ENCODE measurements at regions not wholly inside any gene's neighbourhood (a gene's known extent, or its start where the extent isn't known, plus 50 kb on each side); places are given as distances from the start of the nearest gene placed in this dataset.

GRCh38 chr9:11275158-11275695 is 662.4 kb upstream of the PTPRD start:
- TF ChIP-seq CTCF (IDR thresholded peaks at IDR 0.05; ENCODE audit: extremely low read depth, low read depth, low read length), result no peak
- H2AFZ ChIP-seq (ENCODE audit: low read length), result no peak overlapping the region
- H3K27ac ChIP-seq (ENCODE audit: low read depth, low read length), result no peak overlapping the region
- H3K4me1 ChIP-seq (ENCODE audit: insufficient read depth, low read length), result no peaks in the 10 kb centered on the region
- no peak overlapping the region for H3K4me2 ChIP-seq (ENCODE audit: insufficient read depth, low read length)
- H3K79me2 ChIP-seq (ENCODE audit: insufficient read depth, low read length), result no peaks in the 10 kb centered on the region
- no peaks in the 10 kb centered on the region for H3K36me3 ChIP-seq (ENCODE audit: insufficient read depth, low read length)
- no peaks in the 10 kb centered on the region for H3K9me3 ChIP-seq (ENCODE audit: low read depth, low read length)
- H3K27me3 ChIP-seq (ENCODE audit: insufficient read depth, low read length), result no peaks in the 10 kb centered on the region
- H4K20me1 ChIP-seq (ENCODE audit: insufficient read depth, low read length), result no peaks in the 10 kb centered on the region
- no peak overlapping the region for H3K4me3 ChIP-seq (ENCODE audit: insufficient read depth, low read length)
- no peak for DNase-seq (ENCODE audit: insufficient read length, low spot score, missing footprints)

- Histone ChIP-seq H3K27me3 (ENCODE audit: insufficient read depth, low read length) (no peaks in the 10 kb centered on the region), H3K9me3 (ENCODE audit: low read depth, low read length) (peaks cover 2% of the 10 kb centered on the region), H3K79me2 (ENCODE audit: insufficient read depth, low read length) (no peaks in the 10 kb centered on the region), H3K4me1 (ENCODE audit: insufficient read depth, low read length) (no peaks in the 10 kb centered on the region), H3K36me3 (ENCODE audit: insufficient read depth, low read length) (no peaks in the 10 kb centered on the region), H3K4me3 (ENCODE audit: insufficient read depth, low read length) (no peak overlapping the region), H3K4me2 (ENCODE audit: insufficient read depth, low read length) (no peak overlapping the region), H4K20me1 (ENCODE audit: insufficient read depth, low read length) (no peaks in the 10 kb centered on the region), H2AFZ (ENCODE audit: low read length) (no peak overlapping the region), H3K27ac (ENCODE audit: low read depth, low read length) (no peak overlapping the region)
- DNase-seq (ENCODE audit: insufficient read length, low spot score, missing footprints), result no peak
- no peak for TF ChIP-seq CTCF (IDR thresholded peaks at IDR 0.05; ENCODE audit: extremely low read depth, low read depth, low read length)
Observed at GRCh38 chr9:11312966-11313365, 700.2 kb upstream of the PTPRD start.

GRCh38 chr9:11318946-11319345 is 706.1 kb upstream of the PTPRD start:
- Histone ChIP-seq H3K36me3 (ENCODE audit: insufficient read depth, low read length) (no peaks in the 10 kb centered on the region), H3K27ac (ENCODE audit: low read depth, low read length) (no peak overlapping the region), H3K4me1 (ENCODE audit: insufficient read depth, low read length) (no peaks in the 10 kb centered on the region), H3K79me2 (ENCODE audit: insufficient read depth, low read length) (no peaks in the 10 kb centered on the region), H2AFZ (ENCODE audit: low read length) (no peak overlapping the region), H3K4me2 (ENCODE audit: insufficient read depth, low read length) (no peak overlapping the region), H4K20me1 (ENCODE audit: insufficient read depth, low read length) (no peaks in the 10 kb centered on the region), H3K27me3 (ENCODE audit: insufficient read depth, low read length) (no peaks in the 10 kb centered on the region), H3K4me3 (ENCODE audit: insufficient read depth, low read length) (no peak overlapping the region), H3K9me3 (ENCODE audit: low read depth, low read length) (peaks cover 2% of the 10 kb centered on the region)
- no peak for TF ChIP-seq CTCF (IDR thresholded peaks at IDR 0.05; ENCODE audit: extremely low read depth, low read depth, low read length)
- DNase-seq (ENCODE audit: insufficient read length, low spot score, missing footprints), result no peak

GRCh38 chr9:11319538-11319937 is 706.7 kb upstream of the PTPRD start:
- Histone ChIP-seq H3K9me3 (ENCODE audit: low read depth, low read length) (peaks cover 2% of the 10 kb centered on the region), H3K4me3 (ENCODE audit: insufficient read depth, low read length) (no peak overlapping the region), H3K27me3 (ENCODE audit: insufficient read depth, low read length) (no peaks in the 10 kb centered on the region), H3K27ac (ENCODE audit: low read depth, low read length) (no peak overlapping the region), H3K79me2 (ENCODE audit: insufficient read depth, low read length) (no peaks in the 10 kb centered on the region), H3K36me3 (ENCODE audit: insufficient read depth, low read length) (no peaks in the 10 kb centered on the region), H3K4me2 (ENCODE audit: insufficient read depth, low read length) (no peak overlapping the region), H4K20me1 (ENCODE audit: insufficient read depth, low read length) (no peaks in the 10 kb centered on the region), H3K4me1 (ENCODE audit: insufficient read depth, low read length) (no peaks in the 10 kb centered on the region), H2AFZ (ENCODE audit: low read length) (no peak overlapping the region)
- TF ChIP-seq CTCF (IDR thresholded peaks at IDR 0.05; ENCODE audit: extremely low read depth, low read depth, low read length), result no peak
- DNase-seq (ENCODE audit: insufficient read length, low spot score, missing footprints), result no peak

Data from osteoblast (primary cell).